GM12878 (cell line): ENCODE measurements at regions not wholly inside any gene's neighbourhood (a gene's known extent, or its start where the extent isn't known, plus 50 kb on each side); places are given as distances from the start of the nearest gene placed in this dataset.

ENCODE experiments used
- ATAC-seq: fragments of 200-7000 bp; cut with Tn5 transposase; 3 replicates; pipeline ENCODE4 v1.9.1; 2020; ENCODE audit warnings: mild to moderate bottlenecking, moderate library complexity
- BruUV-seq: library from RNA; stranded (reverse); fragments of 400-500 nt; replicated peaks from 2 replicates; lab custom pipeline; 2021; lab: Mats Ljungman, UMichigan
- CTCF ChIA-PET: fragments of 300-600 bp; sonication (Branson Sonifier 250); formaldehyde crosslinking; extraction: SDS; loops from one replicate; lab custom pipeline; 2021; ENCODE audit warnings: inconsistent platforms; lab: Yijun Ruan, JAX
- POLR2A ChIA-PET: fragments of 350-600 bp; formaldehyde crosslinking; extraction: SDS; loops from one replicate; lab custom pipeline; 2021; ENCODE audit warnings: inconsistent platforms; lab: Charles Lee
- RAD21 ChIA-PET: fragments of 300-600 bp; sonication (Branson Sonifier 250); formaldehyde crosslinking; loops from one replicate; lab custom pipeline; 2023; ENCODE audit warnings: antibody characterized with exemption; ENCODE audit not compliant: unreplicated experiment; lab: Charles Lee
- SMC1A ChIA-PET: fragments of 300-600 bp; sonication (Branson Sonifier 250); formaldehyde crosslinking; loops from one replicate; lab custom pipeline; 2023; ENCODE audit not compliant: unreplicated experiment, uncharacterized antibody; lab: Charles Lee
- DNase-seq: peaks from one replicate; pipeline ENCODE4 v3.0.0-alpha.2; 2011; ENCODE audit warnings: low read depth, low spot score
- FAIRE-seq: peaks from 3 replicates; lab custom pipeline; 2011; peaks lifted over from hg19 to GRCh38; lab: Jason Lieb, UNC
- H2AFZ ChIP-seq: 2 replicates; pipeline ENCODE4 v1.6.0; 2011; ENCODE audit warnings: low read depth, low read length, control low read depth; ENCODE audit not compliant: control insufficient read depth
- H3K27ac ChIP-seq: 2 replicates; pipeline ENCODE4 v1.5.1; 2011; ENCODE audit warnings: control low read depth; ENCODE audit not compliant: control insufficient read depth, insufficient read depth
- H3K27me3 ChIP-seq, 2 experiments: replicated peaks in 1 of 2; 2 replicates each; pipeline versions ENCODE4 v1.6.0 to v1.6.1; 2011; ENCODE audit warnings: low read length in 1 of 2; ENCODE audit not compliant: control insufficient read depth in 2 of 2, insufficient read depth in 2 of 2
- H3K36me3 ChIP-seq, 2 experiments: 2 replicates each; pipeline ENCODE4 v1.5.1; 2011; ENCODE audit warnings: low read length in 1 of 2; ENCODE audit not compliant: control insufficient read depth in 2 of 2, insufficient read depth in 2 of 2
- H3K4me1 ChIP-seq: 2 replicates; pipeline ENCODE4 v1.6.1; 2011; ENCODE audit warnings: mild to moderate bottlenecking, low read length, moderate library complexity, mixed read lengths; ENCODE audit not compliant: control insufficient read depth, insufficient read depth
- H3K4me2 ChIP-seq: 2 replicates; pipeline ENCODE4 v1.6.0; 2011; ENCODE audit warnings: control low read depth; ENCODE audit not compliant: control insufficient read depth, insufficient read depth
- H3K4me3 ChIP-seq: fragments of 200-600 bp; sonication (generic); 2 replicates; pipeline ENCODE4 v1.5.1; 2016
- H3K79me2 ChIP-seq: 2 replicates; pipeline ENCODE4 v1.6.0; 2011; ENCODE audit warnings: low read length; ENCODE audit not compliant: control insufficient read depth, insufficient read depth
- H3K9ac ChIP-seq: 2 replicates; pipeline ENCODE4 v1.8.0; 2011; ENCODE audit warnings: low read length, control low read depth, mixed read lengths; ENCODE audit not compliant: control insufficient read depth, insufficient read depth
- H3K9me3 ChIP-seq: replicated peaks from 3 replicates; pipeline ENCODE4 v1.5.1; 2011; ENCODE audit warnings: mild to moderate bottlenecking, low read length; ENCODE audit not compliant: control insufficient read depth, insufficient read depth
- H4K20me1 ChIP-seq: 2 replicates; pipeline ENCODE4 v1.6.0; 2011; ENCODE audit not compliant: control insufficient read depth, insufficient read depth
- CBFB ChIP-seq: IDR thresholded peaks from 2 replicates; pipeline ENCODE4 v1.6.1; 2016; ENCODE audit warnings: antibody characterized with exemption, low read depth
- CHD2 ChIP-seq: IDR thresholded peaks from 2 replicates; pipeline ENCODE4 v1.6.1; 2011; ENCODE audit warnings: low read depth, low read length, improper control_type of control experiment, borderline replicate concordance
- E2F8 ChIP-seq: fragments of 450-650 bp; IDR thresholded peaks from 2 replicates; pipeline ENCODE4 v1.6.1; 2018; ENCODE audit warnings: mild to moderate bottlenecking, low read depth, moderate library complexity; ENCODE audit not compliant: partially characterized antibody
- ETV6 ChIP-seq, 2 experiments: fragments of 450-650 bp in 1 of 2; IDR thresholded peaks in 1 of 2; conservative IDR thresholded peaks in 1 of 2; 2 replicates each; pipeline ENCODE4 v1.6.1; 2014; ENCODE audit warnings: antibody characterized with exemption in 1 of 2, borderline replicate concordance in 1 of 2, low read depth in 1 of 2, mild to moderate bottlenecking in 1 of 2, moderate library complexity in 1 of 2
- FOXK2 ChIP-seq: fragments of 450-650 bp; IDR thresholded peaks from 2 replicates; pipeline ENCODE4 v1.6.1; 2017; ENCODE audit warnings: mild to moderate bottlenecking, moderate library complexity
- RAD51 ChIP-seq: fragments of 450-650 bp; IDR thresholded peaks from 2 replicates; pipeline ENCODE4 v1.6.1; 2016; ENCODE audit warnings: moderate library complexity, mild to moderate bottlenecking, inconsistent platforms
- WGBS: methylation state at CpG from one replicate; pipeline ENCODE4 v1.1.6; 2016; ENCODE audit warnings: low lambda C conversion rate; ENCODE audit not compliant: insufficient replicate concordance, insufficient coverage; ENCODE audit errors: missing lambda C conversion rate; 5-methylcytosine and 5-hydroxymethylcytosine counted together
- in situ Hi-C: fragments of 300-500 bp; cut with MboI; formaldehyde crosslinking; loops from 9 replicates; pipeline ENCODE4 v1.14.3; 2018; ENCODE audit warnings: mixed read lengths
- intact Hi-C: fragments of 100-400 bp; cut with micrococcal nuclease; formaldehyde crosslinking; loops from one replicate; pipeline ENCODE4 v1.14.2; 2022; ENCODE audit not compliant: unreplicated experiment

- no peaks in the 10 kb centered on the region for H4K20me1 ChIP-seq
- H3K9ac ChIP-seq: no peak overlapping the region
- SMC1A ChIA-PET: interaction anchor here (1.0 to 1.2 kb wide), 2 partner anchors 9 to 12 kb away, joined by 3 to 4 read pairs; no protein-coding TSS in a partner anchor
- no peaks in the 10 kb centered on the region for H3K4me1 ChIP-seq
- no peak for ATAC-seq
- H2AFZ ChIP-seq: no peak overlapping the region
- RAD21 ChIA-PET: interaction anchor here (0.6 kb wide), 1 partner anchor 1247 kb away, joined by 3 read pairs; no protein-coding TSS in a partner anchor
- no peaks in the 10 kb centered on the region for H3K9me3 ChIP-seq
- CTCF ChIA-PET: interaction anchor here (1.0 to 1.2 kb wide), 2 partner anchors 19 to 80 kb away, joined by 3 read pairs; no protein-coding TSS in a partner anchor
- DNase-seq: no peak
- TF ChIP-seq CBFB (no peak), FOXK2 (no peak), ETV6 (conservative IDR thresholded peaks at IDR 0.05 in 1 of 2, IDR thresholded peaks at IDR 0.05 in 1 of 2; ENCODE audit: borderline replicate concordance in 1 of 2, low read depth in 1 of 2) (no peak), CHD2 (no peak), RAD51 (no peak), E2F8 (no peak)
- TF ChIP-seq, all 136 proteins: peak for 0
- in situ Hi-C loops (no loop called here), intact Hi-C loops (no loop called here)
- FAIRE-seq: no peak
- Histone ChIP-seq H3K27ac (no peak overlapping the region), H3K79me2 (no peaks in the 10 kb centered on the region), H3K4me3 (no peak overlapping the region), H3K4me2 (no peak overlapping the region), H3K27me3 (no peaks in the 10 kb centered on the region), H3K36me3 (no peaks in the 10 kb centered on the region)
- 0% methylated on average over 2 of the region's 2 CpGs for WGBS
- no TSS peak for BruUV-seq
- POLR2A ChIA-PET: no interaction called here
Measured at GRCh38 chr20:11992426-11992825, 74.7 kb downstream of the BTBD3 start.
